HG02840 (cell line): ENCODE measurements at regions not wholly inside any gene's neighbourhood (a gene's known extent, or its start where the extent isn't known, plus 50 kb on each side); places are given as distances from the start of the nearest gene placed in this dataset.

Experiments used
- ATAC-seq: cut with Tn5 transposase; IDR thresholded peaks from one replicate; pipeline ENCODE4 v1.9.1; 2021; ENCODE audit warnings: mild to moderate bottlenecking, moderate library complexity, moderate number of reproducible peaks; ENCODE audit not compliant: unreplicated experiment, low FRiP score

DNA sequence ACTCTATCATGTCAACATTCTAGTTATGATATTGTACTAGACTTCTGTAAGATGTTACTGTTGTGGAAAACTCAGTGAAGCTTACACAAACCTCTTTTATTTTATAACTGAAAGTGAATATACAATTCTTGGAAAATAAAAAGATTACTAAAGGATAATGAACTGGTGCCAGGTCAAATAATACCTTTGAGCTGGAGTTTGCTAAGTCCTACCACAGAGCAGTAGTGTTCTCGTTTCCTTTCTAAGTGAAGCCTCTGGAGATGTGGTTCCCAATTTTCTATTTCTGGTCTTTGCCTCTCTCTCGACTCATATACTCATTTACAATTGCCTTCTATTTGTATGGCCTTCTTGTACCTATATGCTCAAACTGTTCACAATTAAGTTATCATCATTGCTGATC is 942.9 kb downstream of the SQOR start:
- no peak for ATAC-seq

DNA sequence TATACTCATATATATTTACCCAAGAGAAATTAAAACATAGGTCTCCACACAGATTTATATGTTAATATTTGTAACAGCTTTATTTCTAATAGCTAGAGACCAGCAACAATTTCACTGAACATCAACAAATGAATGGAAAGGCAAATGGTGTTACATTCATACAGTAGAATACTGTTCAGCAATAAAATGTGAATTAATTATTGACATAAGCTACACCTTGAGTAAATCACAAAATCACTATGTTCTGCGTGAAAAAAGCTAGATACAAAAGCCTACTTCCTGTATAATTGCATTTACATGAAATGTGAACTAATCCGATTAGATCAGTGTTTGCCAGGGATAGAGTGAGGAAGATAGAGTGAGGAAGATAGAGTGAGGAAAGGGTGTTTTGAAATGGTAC is 945.7 kb downstream of the SQOR start:
- no peak for ATAC-seq

DNA sequence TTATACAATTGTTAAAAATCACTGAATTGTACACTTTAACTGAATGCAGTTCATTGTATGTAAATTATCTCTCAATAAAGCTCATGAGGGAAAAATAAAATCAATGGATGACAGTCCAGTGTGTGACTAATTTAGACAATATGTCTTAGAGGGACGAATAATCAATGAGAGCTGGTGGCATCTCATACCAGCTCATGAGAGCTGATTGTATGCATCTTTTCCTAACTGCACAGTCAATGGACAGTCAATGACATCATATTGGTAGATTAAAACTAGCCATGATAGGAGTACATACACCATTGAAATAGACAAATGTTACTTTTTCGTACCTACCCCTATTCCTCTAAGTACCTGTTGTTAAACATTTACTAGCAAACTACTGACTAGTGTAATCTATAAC is 946.1 kb downstream of the SQOR start:
- no peak for ATAC-seq

DNA sequence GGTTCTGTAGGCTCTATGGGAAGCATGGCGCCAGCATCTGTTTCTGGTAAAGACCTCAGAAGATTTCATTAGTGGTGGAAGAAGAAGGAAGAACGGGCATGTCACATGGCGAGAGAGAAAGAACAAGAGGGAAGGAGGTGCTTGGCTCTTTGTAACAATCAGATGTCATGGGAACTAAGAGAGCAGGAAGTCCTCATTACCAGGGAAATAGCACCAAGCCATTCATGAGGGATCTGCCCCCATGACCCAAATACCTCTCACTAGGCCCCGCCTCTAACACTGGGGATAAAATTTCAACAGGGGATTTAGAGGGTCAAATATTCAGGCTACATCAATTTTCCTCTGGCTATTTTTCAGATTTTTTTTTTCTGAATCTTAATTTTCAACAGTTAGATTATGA is 954.3 kb downstream of the SQOR start:
- ATAC-seq = no peak

DNA sequence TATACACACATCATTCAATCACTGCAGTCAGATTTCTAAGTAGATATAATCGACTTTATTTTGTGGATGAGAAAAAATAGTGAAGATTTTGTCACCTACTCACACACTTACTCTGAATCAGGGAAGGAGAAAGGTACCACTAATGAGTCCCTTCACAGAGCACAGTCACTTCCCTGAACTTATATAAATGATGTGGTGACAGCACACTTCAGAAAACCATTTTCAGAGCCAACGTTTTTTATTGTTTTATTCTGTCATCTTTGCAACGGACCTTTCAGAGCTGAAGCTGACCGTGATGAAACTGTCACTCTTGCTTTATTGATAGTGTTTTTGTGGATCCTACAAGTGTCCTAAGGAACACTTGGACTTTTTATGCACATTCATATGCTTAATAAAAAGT is 956.6 kb downstream of the SQOR start:
- ATAC-seq = no peak

DNA sequence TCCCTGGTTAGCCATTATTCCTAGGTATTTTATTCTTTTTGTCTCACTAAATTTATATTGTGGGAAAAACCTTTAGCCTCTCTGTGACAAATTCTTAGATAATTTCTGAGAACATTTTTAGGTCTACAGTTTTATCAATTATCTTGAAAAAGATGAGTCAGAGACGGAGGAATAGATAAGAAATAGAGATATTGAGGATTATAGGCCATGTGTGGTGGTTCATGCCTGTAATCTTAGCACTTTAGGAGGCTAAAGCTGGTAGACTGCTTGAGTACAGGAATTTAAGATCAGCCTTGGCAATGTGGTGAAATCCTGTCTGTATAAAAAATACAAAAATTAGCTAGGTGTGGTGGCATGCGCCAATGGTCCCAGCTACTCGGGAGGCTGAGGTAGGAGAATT is 960.2 kb downstream of the SQOR start:
- no peak for ATAC-seq

DNA sequence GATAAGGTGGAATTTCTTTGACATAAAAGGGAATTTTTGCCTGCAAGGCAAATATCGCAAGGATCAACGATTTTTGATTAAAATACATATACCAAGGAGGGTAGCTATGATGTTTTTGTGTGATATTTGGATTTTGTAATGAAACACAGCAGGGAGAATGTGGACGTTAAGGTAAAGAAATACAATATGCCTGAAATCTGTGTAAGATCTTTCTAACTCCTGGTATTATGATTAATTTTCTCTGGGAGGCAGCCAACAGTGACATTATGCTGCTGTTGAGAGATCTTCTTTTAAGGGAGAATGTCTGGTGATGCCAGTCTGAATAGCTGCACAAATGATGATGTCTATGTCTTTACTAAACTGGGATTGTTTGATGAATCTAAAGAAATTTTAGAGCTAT is 972.2 kb downstream of the SQOR start:
- ATAC-seq = no peak

DNA sequence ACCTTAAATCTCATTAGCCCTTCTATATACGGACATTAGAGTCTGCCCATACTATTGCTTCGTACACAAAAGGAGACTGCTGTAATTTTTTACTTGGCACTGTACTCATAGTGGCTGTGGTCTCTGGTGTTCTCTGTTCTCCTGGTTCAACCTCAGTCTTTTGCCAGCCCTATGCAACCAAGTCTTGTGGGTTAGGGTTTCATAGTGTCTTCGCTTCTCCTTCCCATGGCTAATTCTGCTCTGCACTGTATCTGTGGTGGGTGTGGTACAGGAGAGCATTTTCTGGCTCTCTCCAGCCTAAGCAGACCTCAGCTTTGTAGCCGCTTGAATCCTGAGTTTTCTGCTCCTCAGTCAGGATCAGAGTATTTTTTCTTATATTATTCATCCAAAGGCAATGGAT is 981.2 kb downstream of the SQOR start:
- ATAC-seq = no peak

DNA sequence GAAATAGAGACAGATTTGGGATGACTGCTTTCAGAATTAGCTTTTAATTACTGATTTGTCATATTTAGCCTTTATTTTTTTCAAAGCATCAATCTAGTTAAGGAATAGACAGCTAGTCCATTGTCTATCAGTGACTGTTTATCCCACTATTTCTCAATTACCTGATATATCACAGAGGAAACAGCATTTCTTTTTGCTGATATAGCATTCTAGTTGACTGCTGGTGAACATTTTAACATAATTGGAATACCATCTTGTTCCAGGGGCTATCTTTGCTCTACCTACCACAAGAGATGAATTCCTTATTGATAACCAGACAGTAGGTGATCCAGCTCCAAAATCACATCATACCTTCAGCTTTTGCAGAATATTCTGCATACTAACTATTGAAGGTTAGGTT is 982.7 kb downstream of the SQOR start:
- no peak for ATAC-seq

DNA sequence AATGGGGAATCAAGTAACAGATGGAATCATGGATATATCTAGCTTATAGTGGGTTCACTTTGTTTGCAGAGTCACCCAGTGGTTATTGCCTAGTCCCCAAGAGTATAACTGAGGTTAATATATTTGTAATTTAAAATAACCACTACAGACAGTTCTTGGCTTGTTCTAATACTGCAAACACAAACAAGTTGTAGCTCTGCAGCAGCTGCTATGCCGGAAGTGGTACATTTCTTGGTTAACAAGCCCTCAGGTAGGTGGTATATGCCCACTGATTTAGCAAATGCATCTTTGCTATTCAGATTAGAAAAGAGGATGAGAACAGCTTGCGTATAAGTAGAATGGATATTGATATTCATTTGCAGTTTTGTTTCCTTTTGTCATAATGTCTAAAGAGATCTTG is 984.2 kb downstream of the SQOR start:
- no peak for ATAC-seq

DNA sequence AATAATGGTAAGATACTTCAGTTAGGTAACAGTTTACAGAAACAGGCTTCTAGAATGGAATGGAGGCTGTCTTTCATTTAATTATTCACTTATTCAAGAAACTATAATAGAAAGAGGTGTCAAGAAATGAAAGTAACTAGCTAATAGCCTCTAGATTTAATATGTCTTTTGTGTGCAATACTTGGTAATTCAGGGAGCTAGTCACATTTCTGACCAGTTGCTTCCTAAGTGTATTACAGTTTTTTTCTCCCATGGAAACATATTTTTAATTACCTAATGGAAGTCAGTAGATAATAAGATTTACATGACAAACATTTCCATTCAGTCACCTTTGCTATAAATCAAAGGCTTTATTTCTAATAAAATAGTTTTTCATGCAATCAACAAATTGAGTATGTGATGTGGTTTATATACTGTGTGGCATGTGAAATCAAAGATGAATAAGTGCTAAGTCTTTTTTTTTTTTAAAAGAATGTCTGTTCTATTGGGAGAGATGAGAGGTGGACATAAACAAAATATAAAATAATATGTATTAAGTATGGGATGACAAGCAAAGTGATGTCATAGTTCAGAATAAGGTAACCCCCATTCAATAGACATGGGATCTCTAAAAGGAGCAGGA is 985.7 kb downstream of the SQOR start:
- no peak for ATAC-seq

DNA sequence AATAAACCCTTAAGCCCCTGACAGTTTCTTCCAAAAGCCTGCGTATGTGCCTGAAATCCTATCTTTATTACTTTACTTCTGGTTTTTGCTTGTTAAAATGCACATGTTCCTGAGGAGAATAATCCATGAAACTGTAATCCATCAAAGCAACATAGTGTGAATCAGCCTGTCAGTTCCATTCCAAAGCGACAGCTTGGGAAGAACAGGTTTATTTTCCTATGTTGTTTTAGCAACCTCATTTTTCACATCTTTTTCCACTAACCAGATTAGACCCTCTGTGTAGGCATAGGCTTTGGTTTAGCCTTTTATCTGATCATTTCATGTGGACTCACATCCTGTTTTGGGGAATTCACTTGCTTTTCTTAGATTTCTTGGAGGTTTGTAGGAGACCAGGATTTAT is 988.0 kb downstream of the SQOR start:
- ATAC-seq = no peak

DNA sequence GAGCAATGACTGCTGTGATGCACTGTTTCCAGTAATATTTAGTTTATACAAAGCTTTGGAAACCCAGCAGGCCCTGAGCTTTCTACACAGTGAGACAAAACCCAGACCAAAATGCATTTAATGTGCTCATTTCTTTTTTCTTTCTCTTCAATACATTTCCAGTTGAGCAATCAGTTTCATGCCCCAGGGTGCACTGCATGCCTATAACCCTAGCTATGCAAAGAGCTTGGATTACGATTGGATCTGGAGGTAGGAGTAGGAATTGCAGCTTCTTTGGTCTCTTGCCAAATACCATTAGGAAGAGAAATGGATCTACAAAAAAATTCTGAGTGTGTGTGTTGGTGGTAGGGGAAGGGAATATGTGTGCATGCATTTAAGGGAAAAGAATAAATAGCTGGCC is 1001.4 kb downstream of the SQOR start:
- no peak for ATAC-seq

DNA sequence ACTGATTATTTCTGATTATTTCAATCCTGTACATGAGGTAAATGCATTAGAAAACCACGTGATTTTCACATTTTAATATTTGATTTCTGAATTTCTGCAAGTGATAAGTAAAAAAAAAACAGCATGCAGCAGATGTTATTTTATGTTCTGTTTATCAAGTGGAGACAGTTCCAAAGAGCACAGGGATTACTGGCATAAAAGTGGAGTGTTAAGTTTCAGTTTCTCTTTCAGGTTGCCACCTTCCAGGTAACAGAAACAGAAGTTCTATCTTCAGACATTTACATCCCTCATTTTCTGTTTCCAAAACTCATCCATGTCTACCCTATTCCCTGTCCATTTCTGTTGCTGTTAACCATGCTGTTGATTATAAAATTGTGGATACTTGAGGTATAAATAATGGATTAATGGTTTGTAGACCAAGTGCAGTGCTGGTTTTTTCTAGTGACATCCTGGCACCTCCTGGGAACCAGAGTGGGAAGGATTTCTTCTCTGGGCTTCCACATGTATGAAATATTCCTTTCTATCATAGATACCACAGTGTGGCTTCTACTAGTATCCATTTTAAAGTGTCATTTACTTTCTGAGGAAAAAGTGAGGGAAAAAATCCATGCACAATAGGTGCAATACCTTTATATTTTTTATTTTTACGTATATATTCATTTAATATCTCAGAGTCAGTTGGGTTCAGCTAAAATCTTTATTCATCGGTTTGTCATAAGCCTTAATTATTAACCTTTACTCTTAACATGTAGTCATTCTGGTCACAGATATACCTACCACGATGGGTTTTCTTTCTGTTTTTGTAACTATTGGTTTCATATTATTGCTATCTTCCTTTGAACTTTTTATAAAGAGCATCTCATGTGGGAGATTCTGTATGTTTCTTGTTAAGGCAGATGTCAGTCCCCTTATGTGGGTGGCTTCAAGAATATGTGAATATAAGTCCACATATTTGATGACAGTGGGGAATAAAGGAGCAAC is 1010.0 kb downstream of the SQOR start:
- no peak for ATAC-seq

DNA sequence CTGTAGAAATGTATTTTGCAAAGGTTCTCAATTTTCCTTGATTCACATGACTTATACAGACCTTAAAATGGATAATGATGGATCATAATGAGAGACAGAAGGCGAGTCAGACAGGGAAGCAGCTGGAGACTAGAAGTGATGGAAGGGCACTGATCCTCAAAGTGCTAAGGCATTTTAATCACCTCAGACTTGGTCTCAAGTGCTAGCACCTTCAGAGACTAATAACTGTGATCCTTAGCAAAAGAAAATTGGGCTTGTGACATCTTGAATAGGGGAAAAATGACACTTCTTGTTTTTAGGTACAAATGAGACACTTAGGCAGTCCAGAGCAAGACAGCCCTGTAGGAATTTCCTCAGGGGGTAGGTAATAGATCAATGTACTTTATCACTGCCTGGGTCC is 1011.7 kb downstream of the SQOR start:
- ATAC-seq = no peak

DNA sequence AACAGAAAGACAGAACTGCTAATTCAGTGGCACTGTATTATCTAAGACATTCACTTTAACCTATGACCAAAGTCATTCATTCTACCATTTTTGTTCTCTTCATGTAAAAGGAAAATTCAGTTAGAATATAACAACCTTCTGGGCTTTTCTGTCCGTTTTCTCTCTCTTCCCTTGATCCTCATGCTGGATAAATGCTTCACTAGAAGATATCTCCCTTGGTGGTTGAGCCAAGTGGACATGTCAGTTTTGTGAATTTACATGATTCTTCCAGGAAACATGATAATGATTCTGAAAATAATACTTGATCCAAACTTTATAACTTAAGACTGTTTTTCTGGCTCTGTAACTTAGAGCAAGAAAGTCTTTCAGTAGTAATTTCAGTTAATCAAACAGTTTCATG is 1012.2 kb downstream of the SQOR start:
- ATAC-seq = no peak

DNA sequence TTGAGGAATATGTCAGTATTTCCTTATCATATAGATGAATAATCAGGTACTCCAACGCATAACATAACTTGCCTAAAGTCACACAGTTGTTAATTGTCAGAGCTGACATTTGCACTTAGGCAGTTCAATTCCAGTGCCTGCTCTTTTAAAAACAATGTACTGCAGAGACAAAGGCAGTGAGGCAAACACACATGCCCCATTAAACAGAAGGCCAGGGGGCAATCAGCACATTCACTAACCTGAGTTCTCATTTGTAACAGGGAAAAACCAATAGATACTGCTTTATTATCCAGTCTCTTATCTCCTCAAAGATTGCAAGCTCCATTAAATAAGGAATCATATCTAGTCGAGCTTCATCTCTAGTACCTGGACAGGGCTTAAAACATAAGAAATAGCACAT is 1017.4 kb downstream of the SQOR start:
- no peak for ATAC-seq

DNA sequence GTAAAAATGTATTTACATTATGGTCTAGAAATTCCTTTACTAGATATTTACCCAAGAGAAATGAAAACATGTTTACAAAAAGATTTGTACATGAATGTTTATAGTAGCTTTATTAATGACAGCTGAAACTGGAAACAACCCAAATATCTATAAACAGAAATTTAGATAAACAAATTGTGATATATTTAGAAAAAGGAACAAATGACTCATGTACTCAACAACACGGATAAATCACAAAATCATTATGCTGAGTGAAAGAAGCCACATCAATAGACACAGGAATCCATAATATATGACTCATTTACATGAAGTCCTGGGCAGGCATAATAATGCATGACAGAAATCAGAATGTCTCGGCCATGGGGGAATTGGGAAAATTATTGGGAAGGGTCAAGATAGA is 1020.2 kb downstream of the SQOR start:
- ATAC-seq = no peak

DNA sequence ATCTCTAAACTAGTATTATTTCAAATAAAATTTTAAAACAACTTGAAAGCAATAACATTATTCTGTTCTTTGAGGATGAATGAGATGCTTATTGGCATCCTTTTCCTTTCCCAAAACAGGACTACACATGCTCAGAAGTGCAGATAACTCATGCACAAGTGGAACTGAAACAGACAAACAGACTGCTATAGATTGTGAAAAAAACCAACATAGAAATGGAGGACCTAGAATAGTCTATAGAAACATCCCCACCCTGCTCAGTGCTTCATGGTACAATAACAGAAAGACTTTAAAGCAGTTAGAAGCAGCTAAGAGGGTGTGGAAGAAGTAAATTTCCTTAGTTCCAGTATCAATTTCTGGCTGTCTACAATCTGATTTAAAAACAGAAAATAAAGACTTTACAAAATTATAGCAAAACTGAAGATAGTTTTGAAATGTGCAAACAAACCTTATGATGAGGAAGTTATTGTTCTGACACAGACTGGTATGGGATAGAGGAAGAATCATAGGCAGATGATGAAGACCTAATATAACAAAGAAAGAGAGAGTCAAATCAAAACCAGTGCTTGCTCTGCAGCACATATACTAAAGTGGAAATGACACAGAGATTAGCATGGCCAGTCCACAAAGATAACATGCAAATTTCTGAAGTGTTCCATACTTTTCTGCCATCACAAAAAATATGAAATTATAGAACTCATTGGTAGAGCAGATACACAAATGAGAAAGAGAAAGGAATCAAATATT is 1025.4 kb downstream of the SQOR start:
- ATAC-seq = no peak

DNA sequence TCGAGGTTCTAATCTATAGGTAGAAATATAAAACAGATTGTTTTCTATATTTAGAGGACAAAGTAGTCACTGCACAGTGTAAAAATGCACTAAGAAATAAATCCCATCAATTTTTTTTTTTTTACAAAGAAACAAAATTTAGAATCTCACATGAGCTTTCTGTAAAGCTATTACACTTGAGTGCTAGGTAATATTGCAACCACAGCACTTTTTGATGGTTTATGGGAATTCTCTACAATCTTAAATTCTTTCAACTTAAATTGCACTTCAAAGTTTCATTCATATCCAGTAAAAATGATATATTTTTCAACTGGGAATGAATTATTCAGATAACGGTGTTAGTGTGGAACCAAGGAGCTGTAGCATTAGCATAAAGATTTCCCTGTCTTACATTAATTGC is 1035.4 kb downstream of the SQOR start:
- ATAC-seq = no peak

DNA sequence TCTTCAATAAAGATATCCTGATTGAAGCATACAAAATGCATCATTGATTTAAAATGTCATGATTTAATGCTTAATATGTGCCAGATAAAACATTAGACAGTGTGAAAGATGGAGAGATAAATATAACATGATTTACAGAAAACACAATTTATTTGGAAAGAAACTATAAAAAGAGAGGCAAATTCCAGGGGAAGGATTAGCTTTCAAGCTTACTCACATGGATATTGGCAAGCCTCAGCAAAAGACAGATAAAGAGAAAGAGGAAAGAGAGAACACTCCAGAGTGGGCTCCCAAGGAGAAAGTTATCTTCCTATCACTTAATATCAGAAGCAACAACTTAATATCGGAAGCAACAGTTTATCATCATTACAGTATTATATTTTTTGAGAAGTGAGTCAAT is 1036.5 kb downstream of the SQOR start:
- ATAC-seq = no peak
